Islet of Langerhans (tissue), 1 donor: ENCODE measurements at regions not wholly inside any gene's neighbourhood (a gene's known extent, or its start where the extent isn't known, plus 50 kb on each side); places are given as distances from the start of the nearest gene placed in this dataset.

ENCODE experiments used
- FAIRE-seq: peaks from one replicate; lab custom pipeline; 2011; peaks lifted over from hg19 to GRCh38; lab: Jason Lieb, UNC

- FAIRE-seq: no peak
Observed at GRCh38 chr6:150539111-150539510, 60.6 kb upstream of the PLEKHG1 start.

DNA sequence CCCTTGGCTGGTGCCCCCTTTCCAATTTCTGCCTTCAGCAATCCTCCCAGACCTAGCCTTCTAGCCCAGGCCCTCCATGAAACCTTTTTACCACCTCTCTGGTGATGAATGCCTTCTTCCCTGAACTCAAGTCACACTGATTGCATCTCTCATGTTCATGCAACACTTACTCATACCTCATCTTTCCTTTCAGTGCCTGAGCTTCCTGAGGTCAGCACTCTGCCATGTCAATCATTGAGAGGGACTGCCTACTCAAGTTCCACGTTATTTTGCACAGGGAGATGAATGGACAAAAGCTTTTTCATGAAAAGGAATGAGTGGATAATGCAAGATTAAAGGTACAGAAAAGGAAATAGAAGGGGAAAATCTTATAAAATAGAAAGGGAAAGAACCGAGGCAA lies 60.1 kb upstream of the PLEKHG1 start:
- FAIRE-seq: no peak

GRCh38 chr6:150541576-150541975 lies 58.1 kb upstream of the PLEKHG1 start:
- no peak for FAIRE-seq

DNA sequence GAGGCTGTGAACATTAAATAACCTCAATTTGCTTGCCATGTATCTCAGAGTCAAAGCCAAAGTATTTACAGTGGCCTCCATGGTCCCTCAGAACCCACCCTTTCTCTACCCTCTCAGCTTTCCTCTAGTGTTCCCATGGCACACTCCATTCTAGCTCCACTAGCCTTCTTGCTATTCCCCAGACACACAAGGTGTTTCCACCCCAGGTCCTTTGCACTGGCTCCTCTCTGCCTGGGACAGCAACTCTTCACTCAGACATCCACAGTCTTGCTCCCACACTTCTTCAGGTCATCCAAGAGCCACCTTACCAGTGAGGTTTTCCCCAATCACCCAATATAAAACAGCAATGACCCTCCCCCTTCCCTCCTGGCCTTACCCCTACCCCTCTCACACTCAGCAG lies 56.5 kb upstream of the PLEKHG1 start:
- no peak for FAIRE-seq

GRCh38 chr6:150544793-150545192 lies 54.9 kb upstream of the PLEKHG1 start:
- FAIRE-seq: no peak

GRCh38 chr6:150546457-150546856 lies 53.2 kb upstream of the PLEKHG1 start:
- FAIRE-seq: no peak

- no peak for FAIRE-seq
Observed at GRCh38 chr6:150547502-150548222, 52.0 kb upstream of the PLEKHG1 start.

GRCh38 chr6:150548330-150548729 lies 51.4 kb upstream of the PLEKHG1 start:
- FAIRE-seq: no peak

DNA sequence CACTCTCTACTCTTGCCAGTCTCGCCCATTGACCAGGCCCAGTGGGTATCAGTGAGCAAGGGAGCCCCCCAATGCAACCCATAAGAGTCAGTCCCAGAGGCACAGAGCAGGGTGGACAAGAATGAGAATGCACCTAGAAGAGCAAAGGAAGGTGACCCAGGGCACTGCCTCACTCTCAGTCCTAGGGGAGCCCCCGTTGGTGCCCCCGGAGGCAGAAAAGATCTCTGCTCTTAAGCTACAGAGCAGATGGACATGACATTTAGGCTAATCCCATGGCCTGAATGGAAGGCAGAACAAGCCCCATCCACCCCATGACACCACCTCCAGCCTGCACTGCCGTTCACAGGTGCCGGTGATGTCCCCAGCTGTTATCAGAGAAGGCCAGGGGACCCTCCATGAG lies 50.7 kb upstream of the PLEKHG1 start:
- no peak for FAIRE-seq

- no peak for FAIRE-seq
Observed at GRCh38 chr6:150549674-150550101, 50.0 kb upstream of the PLEKHG1 start.
